Astrocyte of the spinal cord (primary cell): ENCODE measurements at regions not wholly inside any gene's neighbourhood (a gene's known extent, or its start where the extent isn't known, plus 50 kb on each side); places are given as distances from the start of the nearest gene placed in this dataset.
A peak's percentile ranks its signal among the peaks of the same experiment; 100 is the strongest.
"Not testable (repeated sequence)": the region's sequence is repeated elsewhere in the genome, so short reads cannot be mapped to it uniquely, and the experiment has no call there.

Source experiments
- DNase-seq: peaks from one replicate; pipeline ENCODE4 v3.0.0; 2011; ENCODE audit warnings: low read depth, low spot score
- H3K4me3 ChIP-seq: 2 replicates; pipeline ENCODE4 v1.5.1; 2011; ENCODE audit warnings: low read depth, mild to moderate bottlenecking, low read length, moderate library complexity
- in situ Hi-C: cut with HindIII; loops from 2 replicates; pipeline ENCODE4 v1.10.0; 2017; ENCODE audit warnings: low sequenced_read_pairs

DNA sequence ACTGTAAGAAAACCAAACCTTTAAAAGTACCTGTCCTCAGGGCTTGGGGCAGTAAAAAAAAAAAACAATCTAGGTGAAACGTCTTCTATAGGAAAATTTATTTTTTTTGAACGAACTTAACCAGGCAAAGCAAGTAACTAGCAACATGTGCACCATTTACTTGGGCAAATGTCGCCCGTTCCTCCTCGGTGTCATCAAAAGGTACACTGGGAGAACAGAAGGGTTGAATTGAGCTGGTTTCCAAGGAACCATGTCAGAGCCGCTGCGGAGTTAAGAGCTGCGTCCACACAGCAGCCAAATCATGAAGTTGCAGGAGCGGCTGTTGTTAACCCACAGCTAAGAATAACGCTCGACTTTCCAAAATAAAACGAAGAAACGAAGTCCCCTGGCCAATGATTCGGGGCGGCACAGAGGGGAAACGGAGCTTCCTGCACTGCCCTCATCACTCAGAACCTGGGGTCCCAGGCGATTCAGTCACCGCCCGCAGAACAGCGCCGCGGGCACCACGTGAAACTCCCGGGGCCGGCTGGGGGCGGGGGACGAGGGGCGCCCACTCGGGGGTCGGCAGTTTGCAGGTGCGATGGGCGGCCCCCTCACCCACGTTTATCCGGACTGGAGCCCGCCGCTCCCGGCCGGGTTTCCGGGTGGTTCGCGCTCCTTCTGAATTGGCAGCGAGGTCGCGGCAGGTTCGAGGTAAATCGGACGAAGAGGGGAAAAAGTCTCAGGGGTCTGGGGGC, 53.6 kb upstream of the PLGLB1 start:
- peak overlapping the region; percentile 56 for H3K4me3 ChIP-seq
- DNase-seq, in situ Hi-C loops: not testable (repeated sequence)

DNA sequence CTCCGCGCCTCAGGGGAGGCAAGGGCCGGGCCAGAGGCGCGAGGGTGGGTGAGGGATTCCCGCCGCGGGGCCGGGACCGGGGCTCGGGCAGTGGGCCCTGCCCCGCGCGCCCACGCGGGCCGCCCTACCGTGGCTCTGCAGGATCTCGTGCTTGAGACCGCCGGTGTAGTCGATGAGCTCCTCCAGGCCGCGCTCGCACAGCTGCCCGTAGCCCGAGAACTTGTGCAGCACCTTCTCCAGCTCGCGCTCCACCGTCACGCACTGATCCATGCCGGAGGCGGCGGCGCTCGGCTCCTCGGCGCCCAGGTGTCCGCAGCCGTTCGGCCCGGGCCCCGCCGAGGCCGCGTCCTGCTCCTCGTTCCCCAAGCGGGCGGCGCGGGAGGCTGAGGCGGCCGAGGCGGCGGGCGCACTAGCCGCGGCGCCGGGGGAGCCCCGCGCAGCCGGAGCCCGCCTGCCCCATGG, 54.2 kb upstream of the PLGLB1 start:
- peak overlapping the region; percentile 56 for H3K4me3 ChIP-seq
- in situ Hi-C loops, result not testable (repeated sequence)
- peak; percentile 52 for DNase-seq

DNA sequence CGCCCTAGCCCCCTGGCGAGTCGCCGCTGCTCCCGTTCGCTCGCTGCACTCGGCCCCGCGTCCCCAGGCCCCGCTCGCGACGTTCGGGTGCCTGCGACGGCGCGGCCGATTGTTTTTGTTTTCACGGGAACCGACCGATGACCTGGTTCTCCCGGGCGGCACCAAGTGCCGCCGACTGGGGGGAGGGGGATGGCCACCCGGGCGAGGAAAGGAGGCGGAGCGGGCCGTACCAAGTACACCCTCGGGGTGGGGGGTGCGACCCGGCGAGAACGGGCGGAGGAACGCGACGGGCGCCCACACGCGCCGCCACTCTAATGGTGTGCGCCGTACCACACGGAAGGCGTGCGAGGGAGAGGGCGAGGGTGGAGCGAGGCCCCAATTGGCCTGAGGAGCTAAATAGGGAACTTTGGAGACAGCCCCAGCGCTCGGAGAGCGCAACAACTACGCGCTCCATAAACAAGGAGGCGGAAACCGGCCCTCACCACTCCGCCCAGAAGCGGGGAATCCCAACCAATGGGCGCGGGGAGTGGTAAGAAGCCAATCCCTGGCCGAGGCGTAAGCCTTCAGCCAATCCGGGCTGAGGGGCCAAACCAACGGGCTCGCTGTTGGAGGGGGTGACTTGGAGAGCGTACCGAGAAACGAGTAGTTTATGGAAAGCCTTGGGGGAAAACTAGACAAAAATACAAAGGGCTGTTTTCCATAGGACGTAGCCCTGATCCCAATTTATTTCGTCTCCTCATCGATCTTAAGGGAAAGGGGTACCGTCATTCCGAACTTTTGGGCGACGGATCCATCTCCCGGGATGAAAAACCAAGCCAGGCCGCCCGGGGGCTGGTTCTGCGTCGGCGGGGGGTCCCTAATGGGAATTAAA, 54.8 kb upstream of the PLGLB1 start:
- peak; percentile 92 for DNase-seq
- peak overlapping the region; percentile 56 for H3K4me3 ChIP-seq
- in situ Hi-C loops, result not testable (repeated sequence)

DNA sequence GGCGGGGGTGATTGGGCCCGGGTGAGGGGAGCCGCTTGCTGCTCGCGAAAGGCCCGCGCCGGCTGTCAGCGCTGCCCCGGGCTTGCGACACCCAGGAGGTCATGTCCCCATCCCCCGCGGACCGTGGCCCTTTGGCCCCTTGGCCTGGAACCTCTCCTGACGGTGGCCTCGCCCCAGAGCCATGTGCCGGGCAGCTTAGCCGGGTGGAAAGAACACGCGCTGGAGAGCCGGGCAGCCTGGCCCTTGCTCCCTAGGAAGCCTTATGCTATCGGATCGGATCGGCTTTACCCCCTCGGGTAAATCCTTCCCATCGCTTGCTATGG, 55.4 kb upstream of the PLGLB1 start:
- in situ Hi-C loops, DNase-seq: not testable (repeated sequence)
- peak overlapping the region; percentile 56 for H3K4me3 ChIP-seq

DNA sequence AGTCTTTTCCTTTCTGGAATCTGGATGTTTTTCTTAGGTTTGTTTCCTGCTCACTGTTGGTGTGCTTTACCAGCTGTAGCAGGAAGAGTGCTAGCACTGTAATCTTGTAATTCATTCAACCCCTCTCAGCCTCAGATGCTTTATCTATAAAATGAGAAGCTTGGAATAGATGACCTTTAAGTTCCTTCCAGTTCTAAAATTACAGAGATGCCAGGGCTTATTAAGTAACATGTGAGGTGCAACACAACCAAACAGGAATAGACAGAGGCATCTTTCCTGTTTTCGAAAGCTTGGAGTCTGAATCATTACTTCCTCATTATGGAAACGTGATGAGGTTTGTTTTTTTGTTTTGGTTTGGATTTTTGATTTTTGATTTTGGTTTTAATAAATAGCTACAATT, 60.1 kb upstream of the PLGLB1 start:
- H3K4me3 ChIP-seq, result not testable (repeated sequence)

DNA sequence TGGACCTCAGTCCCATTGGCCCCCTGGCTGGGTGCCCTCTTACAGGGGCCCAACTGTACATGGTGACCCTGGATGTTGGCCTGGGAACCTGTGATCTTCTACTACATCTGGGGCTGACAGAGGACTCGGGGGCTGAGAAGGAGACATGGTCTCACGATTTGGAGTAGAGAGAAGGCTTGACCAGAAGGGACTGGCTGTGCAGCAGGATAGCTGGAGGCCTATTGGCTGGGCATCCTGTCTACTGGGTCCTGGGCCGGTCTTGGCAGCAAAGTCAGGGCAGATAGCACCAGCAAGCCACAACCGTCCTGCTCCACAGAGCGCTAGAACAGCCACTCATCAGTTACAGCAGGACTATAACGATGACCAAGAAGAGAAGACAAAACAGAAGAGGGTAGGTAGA, 66.4 kb upstream of the PLGLB1 start:
- H3K4me3 ChIP-seq, in situ Hi-C loops, DNase-seq: not testable (repeated sequence)

More for the DNA sequence above, 60.1 kb upstream of the PLGLB1 start:
- DNase-seq, in situ Hi-C loops: not testable (repeated sequence)

DNA sequence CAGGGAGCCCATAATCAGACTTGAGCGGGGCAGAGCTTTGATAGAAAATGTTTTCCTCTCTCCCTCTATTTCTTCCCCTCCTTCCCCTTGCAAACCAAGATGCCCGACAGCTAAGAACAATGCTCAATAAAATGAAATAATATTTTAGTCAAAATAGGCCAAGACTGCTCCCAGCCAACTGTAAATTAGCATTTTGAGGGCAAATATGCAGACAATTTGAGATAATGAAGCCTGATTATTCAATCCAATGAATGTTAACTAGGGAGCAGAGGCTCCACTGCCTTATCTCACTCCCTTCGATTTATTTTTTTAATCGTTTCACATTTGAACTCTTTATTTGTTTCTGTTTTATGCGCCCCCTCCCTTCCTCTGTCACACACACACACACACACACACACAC, 67.8 kb upstream of the PLGLB1 start:
- DNase-seq, H3K4me3 ChIP-seq, in situ Hi-C loops: not testable (repeated sequence)

DNA sequence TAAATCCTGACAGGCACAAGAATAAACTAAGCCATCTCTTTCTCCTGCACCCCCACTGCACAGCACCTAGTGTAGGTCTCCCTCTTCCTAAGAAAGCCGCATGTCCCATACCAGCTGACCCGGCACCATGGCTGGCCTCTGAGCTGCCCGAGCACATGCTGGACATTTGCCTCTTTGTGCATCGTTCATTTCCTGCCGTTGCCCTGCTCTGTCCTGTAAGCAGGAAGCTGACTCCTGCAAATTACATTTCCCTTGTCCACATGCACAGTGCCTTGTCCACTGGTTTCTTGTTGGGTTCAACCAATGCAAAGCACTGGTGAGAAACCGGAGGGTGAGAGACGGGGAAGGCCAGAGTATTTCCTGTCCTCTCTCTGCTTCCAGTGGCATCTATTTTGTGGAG, 71.6 kb upstream of the PLGLB1 start:
- in situ Hi-C loops, H3K4me3 ChIP-seq, DNase-seq: not testable (repeated sequence)

DNA sequence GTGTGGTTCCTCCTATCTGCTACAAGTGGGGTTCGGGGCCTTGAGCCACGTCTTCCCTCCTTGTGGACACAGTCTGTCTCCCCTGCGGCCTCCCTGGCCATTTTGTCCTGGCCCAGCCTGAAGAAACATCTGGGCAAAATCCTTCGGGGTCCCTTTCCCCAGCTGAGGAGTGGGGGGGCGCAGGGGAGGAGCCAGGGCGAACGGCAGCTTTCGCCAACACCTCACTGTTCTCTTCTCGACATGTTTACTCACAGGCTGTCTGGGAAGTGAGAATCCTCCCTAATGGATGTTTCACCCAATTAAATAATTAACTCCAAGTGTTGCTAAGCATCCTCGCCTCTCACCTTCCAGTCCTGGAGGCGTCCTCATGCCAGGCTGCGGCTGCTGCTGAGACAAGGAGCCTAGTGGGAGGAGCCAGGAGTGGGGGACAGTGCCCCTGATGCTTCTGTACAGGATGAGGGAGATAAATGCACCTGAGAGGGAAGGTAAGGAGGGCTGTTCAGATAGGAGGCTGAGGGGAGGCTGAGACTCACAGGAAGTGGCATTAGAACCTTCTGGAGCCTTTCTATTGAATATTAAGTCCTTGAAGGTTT, 72.4 kb upstream of the PLGLB1 start:
- H3K4me3 ChIP-seq, DNase-seq, in situ Hi-C loops: not testable (repeated sequence)

DNA sequence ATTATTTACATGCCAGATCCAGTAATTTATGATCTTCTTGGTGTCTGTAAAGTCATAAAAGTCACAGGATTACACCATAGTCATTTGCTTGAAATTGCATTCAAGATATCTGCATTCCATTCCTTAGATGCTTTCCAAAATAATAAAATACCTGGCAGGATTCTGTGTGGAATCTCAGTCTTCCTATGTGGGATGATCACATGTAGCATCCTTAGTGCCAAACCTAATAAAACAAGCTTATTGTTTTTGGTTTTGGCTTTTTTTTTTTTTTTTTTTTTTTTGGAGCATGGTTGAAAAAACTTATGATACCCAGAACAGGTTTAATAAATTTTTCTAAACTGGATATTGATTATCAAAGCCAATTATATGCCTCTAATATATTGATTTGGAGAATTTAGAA, 74.2 kb upstream of the PLGLB1 start:
- DNase-seq, in situ Hi-C loops, H3K4me3 ChIP-seq: not testable (repeated sequence)

DNA sequence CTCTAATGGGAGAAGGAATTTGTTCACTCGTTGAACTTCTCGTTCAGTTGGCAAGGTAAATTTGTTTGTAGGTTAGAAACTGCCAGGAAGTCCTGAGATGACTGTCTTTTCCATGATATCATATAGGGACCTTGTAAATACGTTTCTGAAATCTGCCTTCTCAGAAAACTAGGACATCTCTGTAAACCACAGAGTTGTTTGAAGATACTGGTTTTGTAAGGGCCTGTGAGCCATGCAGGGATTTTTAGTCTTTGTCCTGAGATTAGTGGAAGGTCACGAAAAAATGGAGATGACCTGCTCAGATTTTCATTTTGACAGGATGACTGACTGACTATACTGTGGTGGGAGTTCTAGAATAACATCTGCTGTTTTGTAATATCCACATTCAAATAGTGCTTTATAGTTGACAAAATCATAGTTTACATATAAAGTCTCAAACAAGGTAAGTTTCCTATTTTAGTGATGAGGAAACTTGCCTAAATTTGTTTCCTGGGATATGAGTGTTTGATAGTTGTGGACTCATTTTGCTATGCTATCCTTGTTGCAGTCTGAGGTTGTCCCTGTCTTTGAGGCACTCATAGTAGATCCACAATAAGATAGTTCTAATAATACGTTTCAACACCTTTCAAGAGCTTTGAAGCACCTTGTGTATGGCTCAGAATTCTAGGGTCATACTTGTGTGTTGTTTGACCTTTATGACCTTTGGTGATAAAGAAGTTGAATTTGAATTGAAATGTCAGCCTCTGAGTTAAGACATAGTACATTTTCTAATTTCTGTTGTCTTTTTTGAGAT, 107.3 kb upstream of the PLGLB1 start:
- H3K4me3 ChIP-seq, DNase-seq, in situ Hi-C loops: not testable (repeated sequence)

DNA sequence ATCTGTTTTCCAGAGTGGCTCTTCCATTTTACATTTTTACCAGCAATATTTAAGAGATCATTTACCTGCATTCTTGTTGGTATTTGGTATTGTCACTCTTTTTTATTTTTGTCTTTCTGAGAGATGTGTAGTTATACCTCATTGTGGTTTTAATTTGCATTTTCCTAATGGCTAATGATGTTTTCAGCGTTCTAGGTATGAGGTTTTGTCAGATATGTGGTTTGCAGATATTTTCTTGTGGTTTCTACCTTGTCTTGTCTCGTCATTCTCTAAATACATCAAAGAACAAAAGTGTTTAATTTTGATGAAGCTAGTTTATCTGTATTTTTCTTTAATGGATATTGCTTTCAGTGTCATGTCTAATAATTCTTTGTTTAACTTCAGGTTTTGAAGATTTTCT, 110.9 kb upstream of the PLGLB1 start:
- DNase-seq, H3K4me3 ChIP-seq, in situ Hi-C loops: not testable (repeated sequence)

DNA sequence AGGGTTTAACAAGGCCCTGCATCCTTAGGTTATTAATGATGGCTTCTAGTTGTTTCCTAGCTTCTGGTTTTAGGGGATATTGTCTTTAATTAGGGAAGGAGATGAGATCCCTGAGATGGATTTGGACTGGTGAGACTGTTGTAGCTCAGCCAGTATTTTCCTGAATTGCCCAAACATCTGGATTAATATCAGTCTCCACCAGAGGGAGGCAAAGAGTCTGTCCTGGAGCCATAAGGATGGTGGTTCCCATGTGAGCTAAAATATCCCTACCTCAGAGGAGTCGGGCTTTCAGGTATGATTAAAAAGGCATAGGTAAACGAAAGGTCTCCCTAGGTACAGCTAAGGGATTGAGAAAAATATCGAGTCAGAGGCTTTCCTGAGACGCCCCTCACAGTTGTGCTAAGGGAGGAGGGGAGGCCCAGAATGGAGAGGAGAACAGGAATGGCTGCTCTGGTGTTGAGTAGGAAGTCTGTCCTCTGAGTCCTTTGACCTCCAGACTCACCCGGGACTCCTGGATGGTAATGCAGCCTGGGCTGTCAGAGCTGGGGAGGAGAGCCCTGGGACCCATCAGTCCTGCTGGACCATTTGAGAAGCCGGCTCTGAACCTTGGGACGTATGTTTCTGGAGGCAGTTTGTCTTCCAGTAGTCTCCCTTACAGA, 130.3 kb upstream of the PLGLB1 start:
- DNase-seq, result not testable (repeated sequence)

DNA sequence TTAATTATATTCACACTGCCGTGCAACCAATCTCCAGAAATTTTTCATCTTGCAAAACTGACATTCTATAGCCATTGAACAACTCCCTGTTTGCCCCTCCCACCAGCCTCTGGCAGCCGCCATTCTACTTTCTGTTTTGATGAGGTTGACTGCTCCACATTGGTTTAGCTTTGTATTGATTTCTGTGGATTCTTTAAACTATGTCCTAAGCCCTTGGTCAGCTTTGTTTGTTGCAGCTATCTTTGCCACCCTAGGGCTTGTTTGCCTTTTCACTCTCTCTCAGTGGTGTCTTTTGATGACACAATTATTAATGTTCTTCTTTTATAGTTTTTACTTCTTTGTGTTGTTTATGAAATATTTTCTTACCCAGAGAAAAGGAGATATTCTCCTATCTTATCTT, 152.8 kb upstream of the PLGLB1 start:
- in situ Hi-C loops, DNase-seq, H3K4me3 ChIP-seq: not testable (repeated sequence)

More for the DNA sequence above, 130.3 kb upstream of the PLGLB1 start:
- in situ Hi-C loops, H3K4me3 ChIP-seq: not testable (repeated sequence)

DNA sequence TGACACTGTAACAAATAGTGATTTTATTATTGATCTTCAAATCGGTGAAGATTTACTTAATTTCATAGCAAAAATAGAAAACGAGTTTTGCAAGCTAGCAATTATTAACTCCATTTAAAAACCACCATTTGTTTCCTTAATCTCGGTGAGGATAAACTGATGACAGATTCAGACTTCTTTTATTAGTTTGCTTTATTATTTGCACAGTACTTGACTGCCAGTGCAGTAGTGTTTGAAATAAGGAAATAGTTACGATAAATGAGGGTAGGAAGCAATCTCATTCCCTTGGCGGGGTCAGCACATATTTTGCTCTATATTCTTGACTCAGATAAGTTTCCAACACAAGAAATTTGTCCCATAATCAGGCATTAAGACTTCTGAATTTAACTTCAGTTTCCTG, 161.7 kb upstream of the PLGLB1 start:
- in situ Hi-C loops, DNase-seq, H3K4me3 ChIP-seq: not testable (repeated sequence)

DNA sequence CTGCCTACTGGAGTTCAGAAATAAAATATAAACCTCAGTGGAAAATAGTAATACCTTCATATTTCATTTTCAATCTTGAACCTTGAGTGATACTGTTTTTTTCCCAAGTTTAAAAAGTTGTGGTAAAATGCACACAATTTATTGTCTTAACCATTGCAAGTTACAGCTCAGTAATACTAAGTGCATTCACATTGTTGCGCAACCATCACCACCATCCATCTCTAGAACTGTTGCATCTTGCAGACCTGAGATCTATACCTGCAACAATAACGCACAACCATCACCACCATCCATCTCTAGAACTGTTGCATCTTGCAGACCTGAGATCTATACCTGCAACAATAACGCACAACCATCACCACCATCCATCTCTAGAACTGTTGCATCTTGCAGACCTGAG, 162.6 kb upstream of the PLGLB1 start:
- H3K4me3 ChIP-seq, DNase-seq, in situ Hi-C loops: not testable (repeated sequence)
